IMR-90 (cell line): ENCODE measurements at regions not wholly inside any gene's neighbourhood (a gene's known extent, or its start where the extent isn't known, plus 50 kb on each side); places are given as distances from the start of the nearest gene placed in this dataset.

Experiments used
- ATAC-seq: fragments of 200-7000 bp; cut with Tn5 transposase; 2 replicates; pipeline ENCODE4 v1.9.1; 2020; ENCODE audit warnings: low read depth, mild to moderate bottlenecking, moderate library complexity
- BruUV-seq: library from RNA; stranded (reverse); fragments of 400-500 nt; replicated peaks from 2 replicates; lab custom pipeline; 2021; lab: Mats Ljungman, UMichigan
- CTCF ChIA-PET: fragments of 300-600 bp; formaldehyde crosslinking; extraction: SDS; loops from one replicate; lab custom pipeline; 2021; ENCODE audit warnings: antibody characterized with exemption; lab: Yijun Ruan, JAX
- POLR2A ChIA-PET: fragments of 300-600 bp; sonication (Branson Sonifier 250); formaldehyde crosslinking; loops from one replicate; lab custom pipeline; 2022; ENCODE audit warnings: antibody characterized with exemption; ENCODE audit not compliant: unreplicated experiment; lab: Charles Lee
- DNase-seq: peaks from one replicate; pipeline ENCODE4 v3.0.0; 2013
- H2AFZ ChIP-seq: replicated peaks from 2 replicates; pipeline ENCODE3; 2013; ENCODE audit warnings: low read length, mild to moderate bottlenecking; ENCODE audit not compliant: poor library complexity
- H2AK5ac ChIP-seq: 2 replicates; pipeline ENCODE4 v1.6.1; 2013; ENCODE audit warnings: low read depth, low read length, inconsistent platforms
- H2AK9ac ChIP-seq: replicated peaks from 2 replicates; pipeline ENCODE3; 2013; ENCODE audit warnings: mild to moderate bottlenecking, low read depth, low read length, moderate library complexity; ENCODE audit not compliant: poor library complexity
- H2BK120ac ChIP-seq: 2 replicates; pipeline ENCODE4 v1.6.1; 2013; ENCODE audit warnings: low read depth, low read length, inconsistent platforms
- H2BK15ac ChIP-seq: 3 replicates; pipeline ENCODE4 v1.6.1; 2013; ENCODE audit warnings: low read depth, low read length, inconsistent platforms
- H2BK20ac ChIP-seq: 2 replicates; pipeline ENCODE4 v1.6.1; 2013; ENCODE audit warnings: low read depth, mild to moderate bottlenecking, inconsistent platforms, low read length, moderate library complexity
- H2BK5ac ChIP-seq: 2 replicates; pipeline ENCODE4 v1.6.1; 2013; ENCODE audit warnings: mild to moderate bottlenecking, low read depth, low read length, inconsistent platforms; ENCODE audit not compliant: poor library complexity, severe bottlenecking
- H3K14ac ChIP-seq: replicated peaks from 2 replicates; pipeline ENCODE4 v1.6.1; 2013; ENCODE audit warnings: low read depth, low read length, inconsistent platforms
- H3K18ac ChIP-seq: 2 replicates; pipeline ENCODE4 v1.6.1; 2013; ENCODE audit warnings: low read depth, low read length, control low read depth
- H3K23ac ChIP-seq: 2 replicates; pipeline ENCODE4 v1.6.1; 2013; ENCODE audit warnings: low read depth, low read length, inconsistent platforms
- H3K27ac ChIP-seq: 2 replicates; pipeline ENCODE4 v1.5.1; 2013; ENCODE audit warnings: mild to moderate bottlenecking, control low read depth, low read length; ENCODE audit not compliant: insufficient read depth
- H3K27me3 ChIP-seq: 2 replicates; pipeline ENCODE4 v1.6.1; 2013; ENCODE audit warnings: low read length; ENCODE audit not compliant: control insufficient read depth, insufficient read depth
- H3K36me3 ChIP-seq: 2 replicates; pipeline ENCODE4 v1.6.1; 2013; ENCODE audit warnings: low read length, mixed read lengths; ENCODE audit not compliant: control insufficient read depth, insufficient read depth
- H3K4ac ChIP-seq: 2 replicates; pipeline ENCODE4 v1.6.1; 2013; ENCODE audit warnings: low read depth, low read length, inconsistent platforms
- H3K4me1 ChIP-seq: 2 replicates; pipeline ENCODE4 v1.6.1; 2013; ENCODE audit warnings: low read length, mixed read lengths; ENCODE audit not compliant: control insufficient read depth, insufficient read depth
- H3K4me2 ChIP-seq: 2 replicates; pipeline ENCODE4 v1.6.1; 2013; ENCODE audit warnings: low read depth, mild to moderate bottlenecking, control low read depth, low read length, moderate library complexity
- H3K4me3 ChIP-seq: 2 replicates; pipeline ENCODE4 v1.5.1; 2013; ENCODE audit warnings: low read depth, mild to moderate bottlenecking, control low read depth, low read length, moderate library complexity; ENCODE audit not compliant: insufficient read depth
- H3K56ac ChIP-seq: 2 replicates; pipeline ENCODE4 v1.6.1; 2013; ENCODE audit warnings: low read length, inconsistent platforms; ENCODE audit not compliant: insufficient read depth; ENCODE audit errors: extremely low read depth
- H3K79me1 ChIP-seq, 2 experiments: 2 replicates each; pipeline ENCODE4 v1.6.1; 2013; ENCODE audit warnings: low read length in 2 of 2, inconsistent platforms in 1 of 2, low read depth in 1 of 2
- H3K9ac ChIP-seq: 2 replicates; pipeline ENCODE4 v1.6.1; 2013; ENCODE audit warnings: low read depth, low read length, control low read depth
- H3K9me1 ChIP-seq: 2 replicates; pipeline ENCODE4 v1.6.1; 2013; ENCODE audit warnings: low read length, inconsistent platforms; ENCODE audit not compliant: insufficient read depth
- H3K9me3 ChIP-seq: 2 replicates; pipeline ENCODE4 v1.6.1; 2013; ENCODE audit warnings: low read length; ENCODE audit not compliant: control insufficient read depth, insufficient read depth
- H4K20me1 ChIP-seq: 2 replicates; pipeline ENCODE4 v1.6.1; 2013; ENCODE audit warnings: low read length, inconsistent platforms; ENCODE audit not compliant: insufficient read depth
- H4K5ac ChIP-seq: 2 replicates; pipeline ENCODE4 v1.6.1; 2013; ENCODE audit warnings: mild to moderate bottlenecking, low read depth, low read length, control low read depth
- H4K8ac ChIP-seq, 2 experiments: 2 replicates each; pipeline ENCODE4 v1.6.1; 2013; ENCODE audit warnings: low read depth in 2 of 2, low read length in 2 of 2, control low read depth in 1 of 2, inconsistent platforms in 1 of 2
- H4K91ac ChIP-seq: 2 replicates; pipeline ENCODE4 v1.6.1; 2013; ENCODE audit warnings: low read depth, low read length, inconsistent platforms; ENCODE audit not compliant: insufficient read depth
- BHLHE40 ChIP-seq: fragments of 150-350 bp; IDR thresholded peaks from 2 replicates; pipeline ENCODE4 v1.6.1; 2016; ENCODE audit warnings: mild to moderate bottlenecking, low read depth, low read length
- CEBPB ChIP-seq: IDR thresholded peaks from 2 replicates; pipeline ENCODE4 v1.6.1; 2012; ENCODE audit warnings: low read depth, low read length, improper control_type of control experiment
- CHD1 ChIP-seq: IDR thresholded peaks from 2 replicates; pipeline ENCODE4 v1.6.1; 2012; ENCODE audit warnings: low read depth, low read length, improper control_type of control experiment
- FOS ChIP-seq: fragments of 150-350 bp; IDR thresholded peaks from 2 replicates; pipeline ENCODE4 v1.6.1; 2016; ENCODE audit warnings: low read depth, low read length
- MAFK ChIP-seq: IDR thresholded peaks from 2 replicates; pipeline ENCODE4 v1.6.1; 2012; ENCODE audit warnings: low read depth, low read length, improper control_type of control experiment
- MAZ ChIP-seq: IDR thresholded peaks from 2 replicates; pipeline ENCODE4 v1.6.1; 2012; ENCODE audit warnings: low read depth, mild to moderate bottlenecking, low read length, improper control_type of control experiment, moderate library complexity, borderline replicate concordance
- MXI1 ChIP-seq: IDR thresholded peaks from 2 replicates; pipeline ENCODE4 v1.6.1; 2012; ENCODE audit warnings: low read depth, mild to moderate bottlenecking, low read length, moderate library complexity, borderline replicate concordance
- NFE2L2 ChIP-seq: fragments of 150-350 bp; IDR thresholded peaks from 2 replicates; pipeline ENCODE4 v1.6.1; 2016; ENCODE audit warnings: low read depth, mild to moderate bottlenecking, low read length
- POLR2A ChIP-seq: IDR thresholded peaks from 2 replicates; pipeline ENCODE4 v1.6.1; 2012; ENCODE audit warnings: mild to moderate bottlenecking, low read depth, low read length
- RAD21 ChIP-seq: IDR thresholded peaks from 2 replicates; pipeline ENCODE4 v1.6.1; 2012; ENCODE audit warnings: low read length, improper control_type of control experiment
- RCOR1 ChIP-seq: IDR thresholded peaks from 2 replicates; pipeline ENCODE4 v1.6.1; 2012; ENCODE audit warnings: mild to moderate bottlenecking, low read length, improper control_type of control experiment; ENCODE audit not compliant: insufficient replicate concordance
- RFX5 ChIP-seq: IDR thresholded peaks from 2 replicates; pipeline ENCODE4 v1.8.0; 2012; ENCODE audit warnings: low read depth, mild to moderate bottlenecking, low read length, moderate library complexity
- SMC3 ChIP-seq: fragments of 150-350 bp; IDR thresholded peaks from 2 replicates; pipeline ENCODE4 v1.6.1; 2016; ENCODE audit warnings: low read depth, mild to moderate bottlenecking, antibody characterized with exemption, low read length, moderate library complexity
- WGBS, 2 experiments: methylation state at CpG; one replicate each; pipeline versions ENCODE4 v1.1.5 to v1.1.7; 2013; ENCODE audit warnings: missing lambda C conversion rate in 2 of 2; ENCODE audit not compliant: insufficient read length in 1 of 2; ENCODE audit errors: extremely low coverage in 2 of 2; 5-methylcytosine and 5-hydroxymethylcytosine counted together
- dilution Hi-C: fragments of 300-500 bp; cut with HindIII; formaldehyde crosslinking; loops from one replicate; pipeline ENCODE4 v1.14.3; 2018; ENCODE audit warnings: low sequenced_read_pairs; ENCODE audit not compliant: unreplicated experiment
- in situ Hi-C: fragments of 300-500 bp; cut with MboI; formaldehyde crosslinking; loops from 3 replicates; pipeline ENCODE4 v1.14.3; 2019; ENCODE audit warnings: low sequenced_read_pairs, inconsistent platforms, mixed read lengths
- intact Hi-C: fragments of 100-400 bp; cut with micrococcal nuclease; formaldehyde crosslinking; loops from 2 replicates; pipeline ENCODE4 v1.10.0; 2022
- TF ChIP-seq, protein P1 (sequence below): conservative IDR thresholded peaks from 2 replicates; pipeline ENCODE4 v1.5.1; 2012; ENCODE audit warnings: mild to moderate bottlenecking, low read depth, low read length, improper control_type of control experiment
- TF ChIP-seq, protein P2 (sequence below): fragments of 150-350 bp; IDR thresholded peaks from 2 replicates; pipeline ENCODE4 v1.6.1; 2016; ENCODE audit warnings: low read depth, mild to moderate bottlenecking, low read length, moderate library complexity, borderline replicate concordance
- TF ChIP-seq, protein P3 (sequence below): fragments of 150-350 bp; IDR thresholded peaks from 2 replicates; pipeline ENCODE4 v1.6.1; 2017; ENCODE audit warnings: mild to moderate bottlenecking, antibody characterized with exemption, low read length, low read depth

DNA sequence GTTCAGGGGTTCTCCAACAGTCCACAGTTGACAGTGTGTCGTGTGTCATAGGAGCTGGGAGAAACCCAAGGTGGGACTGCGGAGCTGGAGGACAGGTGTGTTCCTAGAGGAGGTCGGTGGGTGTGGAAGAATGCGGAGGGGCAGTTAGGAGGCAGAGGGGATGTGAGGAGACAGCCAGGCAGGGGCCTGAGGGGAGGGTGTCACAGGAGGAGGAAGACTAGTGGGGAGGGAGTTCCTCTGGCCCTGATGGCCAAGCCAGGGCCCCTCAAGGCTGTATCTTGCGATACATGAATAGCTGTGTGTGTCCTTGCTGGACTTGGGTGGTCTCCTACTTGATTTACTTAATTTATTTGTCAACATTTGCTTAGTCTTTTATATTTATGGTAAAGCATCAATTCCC is 519.6 kb upstream of the HS6ST1 start:
- no peak overlapping the region for H3K4me2 ChIP-seq
- no peak overlapping the region for H2BK5ac ChIP-seq
- H3K18ac ChIP-seq = no peak overlapping the region
- H4K91ac ChIP-seq = no peak overlapping the region
- no peak overlapping the region for H3K27ac ChIP-seq
- H4K8ac ChIP-seq = no peak overlapping the region
- H3K4ac ChIP-seq = no peak overlapping the region
- intact Hi-C loops (no loop called here), in situ Hi-C loops (no loop called here), dilution Hi-C loops (no loop called here)
- TF ChIP-seq, protein P1, sequence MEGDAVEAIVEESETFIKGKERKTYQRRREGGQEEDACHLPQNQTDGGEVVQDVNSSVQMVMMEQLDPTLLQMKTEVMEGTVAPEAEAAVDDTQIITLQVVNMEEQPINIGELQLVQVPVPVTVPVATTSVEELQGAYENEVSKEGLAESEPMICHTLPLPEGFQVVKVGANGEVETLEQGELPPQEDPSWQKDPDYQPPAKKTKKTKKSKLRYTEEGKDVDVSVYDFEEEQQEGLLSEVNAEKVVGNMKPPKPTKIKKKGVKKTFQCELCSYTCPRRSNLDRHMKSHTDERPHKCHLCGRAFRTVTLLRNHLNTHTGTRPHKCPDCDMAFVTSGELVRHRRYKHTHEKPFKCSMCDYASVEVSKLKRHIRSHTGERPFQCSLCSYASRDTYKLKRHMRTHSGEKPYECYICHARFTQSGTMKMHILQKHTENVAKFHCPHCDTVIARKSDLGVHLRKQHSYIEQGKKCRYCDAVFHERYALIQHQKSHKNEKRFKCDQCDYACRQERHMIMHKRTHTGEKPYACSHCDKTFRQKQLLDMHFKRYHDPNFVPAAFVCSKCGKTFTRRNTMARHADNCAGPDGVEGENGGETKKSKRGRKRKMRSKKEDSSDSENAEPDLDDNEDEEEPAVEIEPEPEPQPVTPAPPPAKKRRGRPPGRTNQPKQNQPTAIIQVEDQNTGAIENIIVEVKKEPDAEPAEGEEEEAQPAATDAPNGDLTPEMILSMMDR = no peak
- TF ChIP-seq CEBPB (no peak), RCOR1 (no peak), MAZ (no peak), MAFK (no peak), NFE2L2 (no peak), FOS (no peak), RAD21 (no peak), CHD1 (no peak), MXI1 (no peak), POLR2A (no peak), BHLHE40 (no peak), RFX5 (no peak), SMC3 (no peak)
- TF ChIP-seq, protein P2, sequence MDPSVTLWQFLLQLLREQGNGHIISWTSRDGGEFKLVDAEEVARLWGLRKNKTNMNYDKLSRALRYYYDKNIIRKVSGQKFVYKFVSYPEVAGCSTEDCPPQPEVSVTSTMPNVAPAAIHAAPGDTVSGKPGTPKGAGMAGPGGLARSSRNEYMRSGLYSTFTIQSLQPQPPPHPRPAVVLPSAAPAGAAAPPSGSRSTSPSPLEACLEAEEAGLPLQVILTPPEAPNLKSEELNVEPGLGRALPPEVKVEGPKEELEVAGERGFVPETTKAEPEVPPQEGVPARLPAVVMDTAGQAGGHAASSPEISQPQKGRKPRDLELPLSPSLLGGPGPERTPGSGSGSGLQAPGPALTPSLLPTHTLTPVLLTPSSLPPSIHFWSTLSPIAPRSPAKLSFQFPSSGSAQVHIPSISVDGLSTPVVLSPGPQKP = no peak
- TF ChIP-seq, protein P3, sequence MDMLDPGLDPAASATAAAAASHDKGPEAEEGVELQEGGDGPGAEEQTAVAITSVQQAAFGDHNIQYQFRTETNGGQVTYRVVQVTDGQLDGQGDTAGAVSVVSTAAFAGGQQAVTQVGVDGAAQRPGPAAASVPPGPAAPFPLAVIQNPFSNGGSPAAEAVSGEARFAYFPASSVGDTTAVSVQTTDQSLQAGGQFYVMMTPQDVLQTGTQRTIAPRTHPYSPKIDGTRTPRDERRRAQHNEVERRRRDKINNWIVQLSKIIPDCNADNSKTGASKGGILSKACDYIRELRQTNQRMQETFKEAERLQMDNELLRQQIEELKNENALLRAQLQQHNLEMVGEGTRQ = no peak
- H3K4me1 ChIP-seq = no peaks in the 10 kb centered on the region
- no peak overlapping the region for H3K4me3 ChIP-seq
- H2BK20ac ChIP-seq = no peak overlapping the region
- DNase-seq (no peak), ATAC-seq (no peak)
- no TSS peak for BruUV-seq
- H2AFZ ChIP-seq = no peak overlapping the region
- H4K20me1 ChIP-seq = no peaks in the 10 kb centered on the region
- CTCF ChIA-PET = no interaction called here
- H3K36me3 ChIP-seq = no peaks in the 10 kb centered on the region
- POLR2A ChIA-PET = no interaction called here
- H3K9ac ChIP-seq = no peak overlapping the region
- H3K79me1 ChIP-seq = no peaks in the 10 kb centered on the region
- no peak overlapping the region for H2BK120ac ChIP-seq
- no peaks in the 10 kb centered on the region for H3K27me3 ChIP-seq
- no peak overlapping the region for H2BK15ac ChIP-seq
- no peak overlapping the region for H4K5ac ChIP-seq
- no peaks in the 10 kb centered on the region for H3K9me1 ChIP-seq
- no peak overlapping the region for H3K14ac ChIP-seq
- 30% methylated on average over 2 of the region's 5 CpGs; no CpG with 5 or more reads in 1 of the 2 experiments for WGBS, 2 experiments
- no peak overlapping the region for H3K23ac ChIP-seq
- H2AK5ac ChIP-seq = no peak overlapping the region
- H2AK9ac ChIP-seq = no peak overlapping the region
- no peak overlapping the region for H3K56ac ChIP-seq
- no peaks in the 10 kb centered on the region; the same call in 1 of the 2 replicates for H3K9me3 ChIP-seq
